NCI-H82 (cell line): ENCODE measurements at regions not wholly inside any gene's neighbourhood (a gene's known extent, or its start where the extent isn't known, plus 50 kb on each side); places are given as distances from the start of the nearest gene placed in this dataset.
"Not testable (repeated sequence)": the region's sequence is repeated elsewhere in the genome, so short reads cannot be mapped to it uniquely, and the experiment has no call there.

Source experiments
- DNase-seq: peaks from one replicate; lab custom pipeline; 2025; lab: John Stamatoyannopoulos, UW

GRCh38 chr7:55261386-55261770 is 103.8 kb upstream of the LANCL2 start:
- DNase-seq: no peak

- DNase-seq: not testable (repeated sequence)
These were observed 99.8 kb upstream of the LANCL2 start for GRCh38 chr7:55265328-55265727.

- DNase-seq: no peak
These were observed 99.1 kb upstream of the LANCL2 start for GRCh38 chr7:55265836-55266642.

GRCh38 chr7:55271069-55271626 is 94.0 kb upstream of the LANCL2 start:
- no peak for DNase-seq

- no peak for DNase-seq
These were observed 93.5 kb upstream of the LANCL2 start for GRCh38 chr7:55271661-55272060.

- no peak for DNase-seq
These were observed 92.8 kb upstream of the LANCL2 start for GRCh38 chr7:55272328-55272727.

GRCh38 chr7:55273186-55273980 is 91.8 kb upstream of the LANCL2 start:
- DNase-seq: no peak

GRCh38 chr7:55274156-55274555 is 91.0 kb upstream of the LANCL2 start:
- no peak for DNase-seq

GRCh38 chr7:55275291-55276200 is 89.6 kb upstream of the LANCL2 start:
- DNase-seq: no peak

- DNase-seq: no peak
These were observed 88.4 kb upstream of the LANCL2 start for GRCh38 chr7:55276572-55277295.

- DNase-seq: no peak
These were observed 87.2 kb upstream of the LANCL2 start for GRCh38 chr7:55277916-55278315.

- DNase-seq: no peak
These were observed 86.8 kb upstream of the LANCL2 start for GRCh38 chr7:55278321-55278720.

- no peak for DNase-seq
These were observed 85.9 kb upstream of the LANCL2 start for GRCh38 chr7:55279080-55279845.

- DNase-seq: peak; percentile 88
These were observed 85.1 kb upstream of the LANCL2 start for GRCh38 chr7:55280031-55280454.

- no peak for DNase-seq
These were observed 79.5 kb upstream of the LANCL2 start for GRCh38 chr7:55285665-55286064.

- DNase-seq: no peak
These were observed 78.5 kb upstream of the LANCL2 start for GRCh38 chr7:55286666-55287065.

- peak; percentile 8 for DNase-seq
These were observed 76.9 kb upstream of the LANCL2 start for GRCh38 chr7:55288070-55288824.

GRCh38 chr7:55296070-55296469 is 69.1 kb upstream of the LANCL2 start:
- DNase-seq: no peak

- DNase-seq: no peak
These were observed 65.7 kb upstream of the LANCL2 start for GRCh38 chr7:55299273-55299967.
